Spleen (tissue), 11 donors: ENCODE measurements at regions not wholly inside any gene's neighbourhood (a gene's known extent, or its start where the extent isn't known, plus 50 kb on each side); places are given as distances from the start of the nearest gene placed in this dataset.
A peak's percentile ranks its signal among the peaks of the same experiment; 100 is the strongest.

Source experiments
- DNase-seq: peaks from one replicate; pipeline ENCODE4 v3.0.0-alpha.2; 2020
- H3K27ac ChIP-seq, 8 donors: fragments of 200-600 bp; sonication (generic) in 7 of 8; 1 replicate in 4 of 8; 2 replicates in 4 of 8; pipeline versions ENCODE4 v1.5.0 to v1.8.0; 2016 to 2021; ENCODE audit warnings: inconsistent platforms in 4 of 8, mild to moderate bottlenecking in 4 of 8, moderate library complexity in 1 of 8
- H3K27me3 ChIP-seq, 7 donors: fragments of 200-600 bp; sonication (generic) in 6 of 7; replicated peaks in 1 of 7; 1 replicate in 4 of 7; 2 replicates in 3 of 7; pipeline versions ENCODE4 v1.5.0 to v1.8.0; 2016 to 2021; ENCODE audit warnings: inconsistent platforms in 3 of 7, mild to moderate bottlenecking in 1 of 7
- H3K36me3 ChIP-seq, 6 donors: fragments of 200-600 bp; sonication (generic) in 5 of 6; 1 replicate in 4 of 6; 2 replicates in 2 of 6; pipeline versions ENCODE4 v1.5.0 to v1.8.0; 2016 to 2021; ENCODE audit warnings: inconsistent platforms in 2 of 6
- H3K4me1 ChIP-seq, 6 donors: fragments of 200-600 bp; sonication (generic) in 5 of 6; 1 replicate in 3 of 6; 2 replicates in 3 of 6; pipeline versions ENCODE4 v1.5.0 to v1.8.0; 2016 to 2021; ENCODE audit warnings: inconsistent platforms in 3 of 6
- H3K4me3 ChIP-seq, 8 donors: fragments of 200-600 bp; sonication (generic) in 7 of 8; 1 replicate in 4 of 8; 2 replicates in 4 of 8; pipeline versions ENCODE4 v1.5.0 to v1.8.0; 2016 to 2021; ENCODE audit warnings: inconsistent platforms in 4 of 8, mild to moderate bottlenecking in 4 of 8, moderate library complexity in 2 of 8
- H3K9me3 ChIP-seq, 8 donors: fragments of 200-600 bp; sonication (generic) in 7 of 8; 1 replicate in 4 of 8; 2 replicates in 4 of 8; pipeline versions ENCODE4 v1.5.0 to v1.8.0; 2016 to 2021; ENCODE audit warnings: inconsistent platforms in 4 of 8
- CTCF ChIP-seq, 11 experiments: fragments of 200-600 bp in 7 of 11; fragments of 450-650 bp in 4 of 11; sonication (generic) in 4 of 11; IDR thresholded peaks in 8 of 11; conservative IDR thresholded peaks in 3 of 11; 1 replicate in 7 of 11; 2 replicates in 4 of 11; pipeline versions ENCODE4 v1.4.0 to v1.8.0; 2016 to 2021; ENCODE audit warnings: antibody characterized with exemption in 11 of 11, inconsistent platforms in 4 of 11, mild to moderate bottlenecking in 1 of 11
- POLR2A ChIP-seq, 3 donors: fragments of 450-650 bp; IDR thresholded peaks; one replicate each; pipeline ENCODE4 v1.5.1; 2017; ENCODE audit warnings: antibody characterized with exemption in 3 of 3, mild to moderate bottlenecking in 1 of 3
- POLR2AphosphoS5 ChIP-seq, 3 donors: sonication (generic); formaldehyde crosslinking; IDR thresholded peaks; one replicate each; pipeline ENCODE4 v1.5.1; 2017; ENCODE audit warnings: antibody characterized with exemption in 3 of 3
- WGBS, 5 donors: extraction: QIAGEN DNeasy Blood & Tissue Kit in 3 of 5; methylation state at CpG; one replicate each; pipeline versions ENCODE4 v1.1.5 to v1.1.7; 2013 to 2018; 5-methylcytosine and 5-hydroxymethylcytosine counted together
- intact Hi-C: fragments of 100-400 bp; cut with DNase I; formaldehyde crosslinking; loops from one replicate; pipeline ENCODE4 v1.15.0; 2023; ENCODE audit warnings: low total_unique reads
- donor health status: healthy with polysubstance abuse.
- donor health status: DM: no; HTN: no; CAD: no; lungs with moderate emphysema.
- donor health status: DM: no; HTN: no; CAD: no.
- donor health status: Bipolar disorder and iron deficiency.
- donor health status: healthy.
- donor health status: DM: no; HTN: no; CAD: no.
- donor health status: DM: yes; HTN: yes; CAD: no.

- intact Hi-C loops: loop anchor here (10.0 kb wide), 1 partner anchor 500 kb away; no protein-coding TSS in a partner anchor
- Histone ChIP-seq H3K4me3 (no peak overlapping the region), H3K27ac (peak overlapping the region in 4 of 8 donors; percentile 50 to 68 (median 56)), H3K4me1 (peaks cover 0 to 17% (median 4%) of the 10 kb centered on the region in 6 donors), H3K9me3 (no peaks in the 10 kb centered on the region), H3K36me3 (no peaks in the 10 kb centered on the region), H3K27me3 (peaks cover 0 to 13% (median 0%) of the 10 kb centered on the region in 7 donors)
- no peak for TF ChIP-seq POLR2AphosphoS5 (IDR thresholded peaks at IDR 0.05)
- TF ChIP-seq POLR2A (IDR thresholded peaks at IDR 0.05): no peak
- no peak for TF ChIP-seq CTCF (IDR thresholded peaks at IDR 0.05 in 8 of 11, conservative IDR thresholded peaks at IDR 0.05 in 3 of 11)
- WGBS, 5 donors: 79 to 91% (median 86%) methylated on average over 2 of the region's 2 CpGs
- DNase-seq: no peak
Measured at GRCh38 chr2:105574796-105575344, 169.8 kb upstream of the NCK2 start.

GRCh38 chr2:105573910-105574655 lies 170.6 kb upstream of the NCK2 start:
- no peaks in the 10 kb centered on the region for H3K36me3 ChIP-seq
- H3K27me3 ChIP-seq: peaks cover 0 to 19% (median 0%) of the 10 kb centered on the region in 7 donors
- H3K4me1 ChIP-seq: peaks cover 0 to 17% (median 4%) of the 10 kb centered on the region in 6 donors
- WGBS, 5 donors: 71 to 83% (median 79%) methylated on average over 8 of the region's 8 CpGs
- intact Hi-C loops: loop anchor here (10.0 kb wide), 1 partner anchor 501 kb away; no protein-coding TSS in a partner anchor
- TF ChIP-seq CTCF (IDR thresholded peaks at IDR 0.05 in 8 of 11, conservative IDR thresholded peaks at IDR 0.05 in 3 of 11): no peak
- no peak for TF ChIP-seq POLR2AphosphoS5 (IDR thresholded peaks at IDR 0.05)
- TF ChIP-seq POLR2A (IDR thresholded peaks at IDR 0.05): no peak
- peak overlapping the region in 5 of 8 donors; percentile 22 to 68 (median 55) for H3K27ac ChIP-seq
- H3K4me3 ChIP-seq: no peak overlapping the region
- DNase-seq: no peak
- no peaks in the 10 kb centered on the region for H3K9me3 ChIP-seq

GRCh38 chr2:105573490-105573889 lies 171.2 kb upstream of the NCK2 start:
- intact Hi-C loops: loop anchor here (10.0 kb wide), 1 partner anchor 501 kb away; no protein-coding TSS in a partner anchor
- peaks cover 0 to 17% (median 4%) of the 10 kb centered on the region in 6 donors for H3K4me1 ChIP-seq
- peak overlapping the region in 5 of 8 donors; percentile 22 to 68 (median 55) for H3K27ac ChIP-seq
- 59 to 80% (median 69%) methylated on average over 5 of the region's 5 CpGs for WGBS, 5 donors
- H3K4me3 ChIP-seq: no peak overlapping the region
- TF ChIP-seq POLR2A (IDR thresholded peaks at IDR 0.05): no peak
- TF ChIP-seq CTCF (IDR thresholded peaks at IDR 0.05 in 8 of 11, conservative IDR thresholded peaks at IDR 0.05 in 3 of 11): no peak
- TF ChIP-seq POLR2AphosphoS5 (IDR thresholded peaks at IDR 0.05): no peak
- DNase-seq: no peak
- peaks cover 0 to 19% (median 0%) of the 10 kb centered on the region in 7 donors for H3K27me3 ChIP-seq
- H3K36me3 ChIP-seq: no peaks in the 10 kb centered on the region
- no peaks in the 10 kb centered on the region for H3K9me3 ChIP-seq

- TF ChIP-seq CTCF (IDR thresholded peaks at IDR 0.05 in 8 of 11, conservative IDR thresholded peaks at IDR 0.05 in 3 of 11) (no peak), POLR2AphosphoS5 (IDR thresholded peaks at IDR 0.05) (peak in 1 of 3 donors; percentile 27), POLR2A (IDR thresholded peaks at IDR 0.05) (no peak)
- no peaks in the 10 kb centered on the region for H3K36me3 ChIP-seq
- WGBS, 5 donors: 38 to 60% (median 48%) methylated on average over 8 to 9 of the region's 9 CpGs
- DNase-seq: no peak
- peaks cover 0 to 24% (median 0%) of the 10 kb centered on the region in 7 donors for H3K27me3 ChIP-seq
- intact Hi-C loops: loop anchor here (10.0 kb wide), 1 partner anchor 503 kb away; no protein-coding TSS in a partner anchor
- H3K4me3 ChIP-seq: no peak overlapping the region
- H3K4me1 ChIP-seq: peaks cover 0 to 9% (median 2%) of the 10 kb centered on the region in 6 donors
- no peaks in the 10 kb centered on the region for H3K9me3 ChIP-seq
- H3K27ac ChIP-seq: peak overlapping the region in 4 of 8 donors; percentile 58 to 68 (median 62)
Measured at GRCh38 chr2:105571445-105571987, 172.7 kb upstream of the FHL2 start.
